Hepatocyte (in vitro differentiated cells): ENCODE measurements at regions not wholly inside any gene's neighbourhood (a gene's known extent, or its start where the extent isn't known, plus 50 kb on each side); places are given as distances from the start of the nearest gene placed in this dataset.

Source experiments
- DNase-seq: peaks from one replicate; pipeline ENCODE4 v3.0.0-alpha.2; 2016; ENCODE audit warnings: low spot score
- H2AFZ ChIP-seq: fragments of 200-600 bp; sonication (generic); 2 replicates; pipeline ENCODE4 v1.6.0; 2016; ENCODE audit warnings: antibody characterized with exemption, mild to moderate bottlenecking
- H3K27ac ChIP-seq: fragments of 200-600 bp; sonication (generic); 2 replicates; pipeline ENCODE4 v1.5.1; 2016; ENCODE audit warnings: mild to moderate bottlenecking
- H3K27me3 ChIP-seq: fragments of 200-600 bp; sonication (generic); 2 replicates; pipeline ENCODE4 v1.6.1; 2016
- H3K36me3 ChIP-seq: fragments of 200-600 bp; sonication (generic); replicated peaks from 2 replicates; pipeline ENCODE4 v1.5.1; 2016; ENCODE audit warnings: low read depth; ENCODE audit not compliant: insufficient read depth
- H3K4me1 ChIP-seq: fragments of 200-600 bp; sonication (generic); 2 replicates; pipeline ENCODE4 v1.5.1; 2016; ENCODE audit warnings: mild to moderate bottlenecking, moderate library complexity; ENCODE audit not compliant: insufficient read depth
- H3K4me2 ChIP-seq: fragments of 200-600 bp; sonication (generic); 2 replicates; pipeline ENCODE4 v1.6.0; 2016
- H3K4me3 ChIP-seq: fragments of 200-600 bp; sonication (generic); 2 replicates; pipeline ENCODE4 v1.5.1; 2016; ENCODE audit warnings: mild to moderate bottlenecking
- H3K79me2 ChIP-seq: fragments of 200-600 bp; sonication (generic); 2 replicates; pipeline ENCODE4 v1.6.0; 2017; ENCODE audit warnings: mild to moderate bottlenecking
- H3K9me2 ChIP-seq: fragments of 200-600 bp; sonication (generic); replicated peaks from 2 replicates; pipeline ENCODE4 v1.6.0; 2017; ENCODE audit warnings: mild to moderate bottlenecking; ENCODE audit not compliant: insufficient read depth
- H3K9me3 ChIP-seq: fragments of 200-600 bp; sonication (generic); 2 replicates; pipeline ENCODE4 v1.5.1; 2016; ENCODE audit warnings: low read depth, mild to moderate bottlenecking
- H4K20me1 ChIP-seq: fragments of 200-600 bp; sonication (generic); 2 replicates; pipeline ENCODE4 v1.6.0; 2016; ENCODE audit warnings: mild to moderate bottlenecking; ENCODE audit not compliant: insufficient read depth, poor library complexity, severe bottlenecking
- CTCF ChIP-seq: fragments of 200-600 bp; sonication (generic); IDR thresholded peaks from 2 replicates; pipeline ENCODE4 v1.5.1; 2016; ENCODE audit warnings: antibody characterized with exemption, mild to moderate bottlenecking; ENCODE audit not compliant: poor library complexity
- EZH2 ChIP-seq: fragments of 200-600 bp; sonication (generic); IDR thresholded peaks from 2 replicates; pipeline ENCODE4 v1.6.1; 2016; ENCODE audit warnings: antibody characterized with exemption, mild to moderate bottlenecking, borderline replicate concordance
- EZH2phosphoT487 ChIP-seq: fragments of 200-600 bp; sonication (generic); IDR thresholded peaks from one replicate; pipeline ENCODE4 v1.6.1; 2018; ENCODE audit warnings: antibody characterized with exemption, mild to moderate bottlenecking, low read depth, moderate library complexity; ENCODE audit not compliant: unreplicated experiment, severe bottlenecking
- WGBS: methylation state at CpG from one replicate; pipeline ENCODE4 v1.1.6; 2016; ENCODE audit warnings: low lambda C conversion rate; ENCODE audit errors: missing lambda C conversion rate; 5-methylcytosine and 5-hydroxymethylcytosine counted together

GRCh38 chr18:75529394-75529793 is 101.9 kb upstream of the SMIM21 start:
- no peaks in the 10 kb centered on the region for H3K4me1 ChIP-seq
- H3K27ac ChIP-seq = no peak overlapping the region
- H3K36me3 ChIP-seq = no peaks in the 10 kb centered on the region
- no peaks in the 10 kb centered on the region for H3K9me3 ChIP-seq
- 59% methylated on average over 8 of the region's 8 CpGs for WGBS
- no peak for DNase-seq
- no peak overlapping the region for H3K4me2 ChIP-seq
- H3K9me2 ChIP-seq = no peaks in the 10 kb centered on the region
- H3K79me2 ChIP-seq = no peaks in the 10 kb centered on the region
- no peaks in the 10 kb centered on the region for H4K20me1 ChIP-seq
- H3K4me3 ChIP-seq = no peak overlapping the region
- H2AFZ ChIP-seq = no peak overlapping the region
- TF ChIP-seq EZH2 (no peak), CTCF (no peak), EZH2phosphoT487 (no peak)
- H3K27me3 ChIP-seq = no peaks in the 10 kb centered on the region

DNA sequence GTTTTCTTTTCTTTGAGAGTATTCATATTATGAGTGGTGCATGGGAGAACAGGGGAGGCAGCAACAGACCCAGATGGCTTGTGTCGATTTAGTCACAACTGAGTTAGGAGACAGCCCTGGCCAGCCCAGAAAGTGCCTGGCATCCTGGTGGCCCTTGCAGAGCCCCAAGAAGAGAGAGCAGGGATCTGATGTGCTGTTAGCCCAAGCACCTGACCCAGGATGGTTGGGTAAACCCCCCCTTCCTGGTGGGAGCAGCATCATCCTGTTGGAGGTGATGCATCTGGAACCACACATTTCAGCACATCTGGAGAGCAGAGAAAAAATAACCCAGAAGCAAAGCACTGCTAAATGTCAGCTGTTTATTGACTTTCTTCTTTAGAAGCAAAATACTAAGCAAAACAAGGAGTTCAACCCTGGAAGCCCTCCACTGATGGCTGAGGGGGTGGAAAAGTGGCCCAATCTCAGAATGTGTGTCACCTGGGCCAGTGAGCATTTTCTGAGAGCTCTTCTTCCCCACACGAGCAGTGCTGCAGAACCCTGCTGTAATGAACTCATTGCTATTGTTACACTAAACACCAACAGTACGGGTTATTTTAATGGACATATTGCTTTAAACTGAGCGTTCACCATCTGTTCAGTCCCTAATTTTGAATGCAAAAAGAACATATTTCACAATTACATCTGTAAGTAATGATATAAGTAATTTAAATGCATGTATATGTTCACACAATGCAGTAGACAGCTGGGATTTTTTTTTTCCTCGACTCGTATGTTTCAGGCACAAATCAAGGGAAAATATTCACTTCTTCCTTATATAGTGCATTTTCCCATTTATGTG is 100.6 kb upstream of the SMIM21 start:
- Histone ChIP-seq H3K36me3 (no peaks in the 10 kb centered on the region), H3K27me3 (no peaks in the 10 kb centered on the region), H3K4me1 (no peaks in the 10 kb centered on the region), H4K20me1 (no peaks in the 10 kb centered on the region), H2AFZ (no peak overlapping the region), H3K79me2 (no peaks in the 10 kb centered on the region), H3K4me3 (no peak overlapping the region), H3K4me2 (no peak overlapping the region), H3K27ac (no peak overlapping the region), H3K9me3 (no peaks in the 10 kb centered on the region), H3K9me2 (no peaks in the 10 kb centered on the region)
- DNase-seq = no peak
- no peak for TF ChIP-seq EZH2phosphoT487
- no peak for TF ChIP-seq CTCF
- no peak for TF ChIP-seq EZH2
- WGBS = 87% methylated on average over 6 of the region's 6 CpGs

GRCh38 chr18:75526038-75526437 is 98.5 kb upstream of the SMIM21 start:
- Histone ChIP-seq H4K20me1 (no peaks in the 10 kb centered on the region), H3K36me3 (no peaks in the 10 kb centered on the region), H3K4me3 (no peak overlapping the region), H3K4me2 (no peak overlapping the region), H3K9me3 (no peaks in the 10 kb centered on the region), H3K79me2 (no peaks in the 10 kb centered on the region), H3K27me3 (no peaks in the 10 kb centered on the region), H2AFZ (no peak overlapping the region), H3K27ac (no peak overlapping the region), H3K4me1 (no peaks in the 10 kb centered on the region), H3K9me2 (no peaks in the 10 kb centered on the region)
- WGBS = 93% methylated on average over 6 of the region's 6 CpGs
- TF ChIP-seq EZH2phosphoT487 (no peak), EZH2 (no peak), CTCF (no peak)
- no peak for DNase-seq
